ENCODE measurements at regions not wholly inside any gene's neighbourhood (a gene's known extent, or its start where the extent isn't known, plus 50 kb on each side); places are given as distances from the start of the nearest gene placed in this dataset.

DNA sequence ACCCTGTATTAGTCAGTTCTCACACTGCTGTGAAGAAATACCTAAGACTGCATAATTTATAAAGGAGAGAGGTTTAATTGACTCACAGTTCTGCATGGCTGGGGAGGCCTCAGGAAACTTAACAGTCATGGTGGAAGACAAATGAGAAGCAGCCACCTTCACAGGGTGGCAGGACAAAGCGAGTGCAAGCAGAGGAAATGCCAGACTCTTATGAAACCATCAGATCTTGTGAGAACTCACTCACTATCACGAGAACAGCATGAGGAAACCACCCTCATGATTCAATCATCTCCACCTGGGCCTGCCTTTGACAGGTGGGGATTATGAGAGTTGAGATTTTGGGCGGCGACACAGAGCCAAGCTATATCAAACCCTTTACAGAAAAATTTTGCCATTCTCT, 722.4 kb downstream of the RAB28 start:
- intact Hi-C loops (cut with micrococcal nuclease) = no loop called here
- H4K20me1 ChIP-seq (ENCODE audit: control insufficient read depth, insufficient read depth, low read length, poor library complexity, severe bottlenecking) = no peaks in the 10 kb centered on the region
- no peak overlapping the region for H3K4me3 ChIP-seq (ENCODE audit: control extremely low read depth in 1 of 5, extremely low read depth in 1 of 5, insufficient read depth in 1 of 5, low read depth in 2 of 5, low read length in 4 of 5)
- no peak for ATAC-seq (ENCODE audit: low read depth)
- TF ChIP-seq, protein P1, sequence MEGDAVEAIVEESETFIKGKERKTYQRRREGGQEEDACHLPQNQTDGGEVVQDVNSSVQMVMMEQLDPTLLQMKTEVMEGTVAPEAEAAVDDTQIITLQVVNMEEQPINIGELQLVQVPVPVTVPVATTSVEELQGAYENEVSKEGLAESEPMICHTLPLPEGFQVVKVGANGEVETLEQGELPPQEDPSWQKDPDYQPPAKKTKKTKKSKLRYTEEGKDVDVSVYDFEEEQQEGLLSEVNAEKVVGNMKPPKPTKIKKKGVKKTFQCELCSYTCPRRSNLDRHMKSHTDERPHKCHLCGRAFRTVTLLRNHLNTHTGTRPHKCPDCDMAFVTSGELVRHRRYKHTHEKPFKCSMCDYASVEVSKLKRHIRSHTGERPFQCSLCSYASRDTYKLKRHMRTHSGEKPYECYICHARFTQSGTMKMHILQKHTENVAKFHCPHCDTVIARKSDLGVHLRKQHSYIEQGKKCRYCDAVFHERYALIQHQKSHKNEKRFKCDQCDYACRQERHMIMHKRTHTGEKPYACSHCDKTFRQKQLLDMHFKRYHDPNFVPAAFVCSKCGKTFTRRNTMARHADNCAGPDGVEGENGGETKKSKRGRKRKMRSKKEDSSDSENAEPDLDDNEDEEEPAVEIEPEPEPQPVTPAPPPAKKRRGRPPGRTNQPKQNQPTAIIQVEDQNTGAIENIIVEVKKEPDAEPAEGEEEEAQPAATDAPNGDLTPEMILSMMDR (IDR thresholded peaks at IDR 0.05) = no peak
- TF ChIP-seq EZH2 (IDR thresholded peaks at IDR 0.05; ENCODE audit: borderline replicate concordance, insufficient read depth, low read depth, low read length, poor library complexity, severe bottlenecking) = no peak
- no CpG with 5 or more reads among the region's 4 CpGs for WGBS (ENCODE audit: insufficient coverage)
- H3K4me2 ChIP-seq (replicated peaks; ENCODE audit: low read depth, low read length, poor library complexity, severe bottlenecking) = no peak overlapping the region
- Mint-ChIP-seq H3K27me3 (no peaks in the 10 kb centered on the region), H3K4me1 (no peaks in the 10 kb centered on the region), H3K9me3 (ENCODE audit: insufficient read depth) (peaks cover 2% of the 10 kb centered on the region), H3K4me3 (no peak overlapping the region), H3K27ac (no peak overlapping the region)
- H3K79me2 ChIP-seq (ENCODE audit: control insufficient read depth, insufficient read depth, low read length) = no peaks in the 10 kb centered on the region
- no peaks in the 10 kb centered on the region for H3K27me3 ChIP-seq (replicated peaks in 1 of 4; ENCODE audit: control extremely low read depth in 1 of 4, control insufficient read depth in 3 of 4, insufficient read depth in 4 of 4, low read length in 3 of 4)
- ChIA-PET POLR2A (no interaction called here), CTCF (no interaction called here)
- no peaks in the 10 kb centered on the region for H3K4me1 ChIP-seq (ENCODE audit: control insufficient read depth in 2 of 2, insufficient read depth in 2 of 2, low read length in 2 of 2)
- H3K36me3 ChIP-seq (replicated peaks in 1 of 2; ENCODE audit: control extremely low read depth in 1 of 2, control insufficient read depth in 1 of 2, extremely low read depth in 1 of 2, insufficient read depth in 2 of 2, low read length in 1 of 2) = no peaks in the 10 kb centered on the region
- H2AFZ ChIP-seq (ENCODE audit: insufficient read depth, low read depth, low read length, poor library complexity, severe bottlenecking) = no peak overlapping the region
- H3K9ac ChIP-seq (ENCODE audit: low read length) = no peak overlapping the region
- no peak overlapping the region for H3K27ac ChIP-seq (ENCODE audit: low read length in 2 of 2)
- no peaks in the 10 kb centered on the region for H3K9me3 ChIP-seq (ENCODE audit: control extremely low read depth in 1 of 3, control insufficient read depth in 2 of 3, insufficient read depth in 1 of 3, low read length in 2 of 3)
- no peak for DNase-seq

DNA sequence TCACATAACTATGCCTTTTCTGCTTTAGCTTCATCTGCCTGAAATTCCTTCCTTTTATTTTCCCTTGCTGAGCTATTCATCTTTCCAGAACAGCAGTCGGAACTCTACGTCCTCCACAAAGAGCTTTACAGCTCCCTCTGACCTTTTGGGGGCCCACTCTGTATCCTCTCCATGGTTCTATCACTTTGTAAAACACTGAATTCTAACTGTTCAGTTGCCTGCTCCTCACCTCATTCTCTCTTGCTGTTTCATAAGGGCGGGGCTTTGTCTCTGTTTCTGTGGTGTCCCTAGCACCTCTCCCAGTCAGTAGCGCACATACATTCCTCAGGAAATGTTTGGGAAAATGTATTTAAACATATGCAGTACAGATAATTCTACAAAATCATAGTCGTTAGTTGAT, 737.0 kb downstream of the RAB28 start:
- ATAC-seq (ENCODE audit: low read depth) (no peak), DNase-seq (no peak)
- Histone ChIP-seq H3K4me1 (ENCODE audit: control insufficient read depth in 2 of 2, insufficient read depth in 2 of 2, low read length in 2 of 2) (no peaks in the 10 kb centered on the region), H3K4me3 (ENCODE audit: control extremely low read depth in 1 of 5, extremely low read depth in 1 of 5, insufficient read depth in 1 of 5, low read depth in 2 of 5, low read length in 4 of 5) (no peak overlapping the region), H3K9ac (ENCODE audit: low read length) (no peak overlapping the region), H3K27ac (ENCODE audit: low read length in 2 of 2) (no peak overlapping the region), H3K9me3 (ENCODE audit: control extremely low read depth in 1 of 3, control insufficient read depth in 2 of 3, insufficient read depth in 1 of 3, low read length in 2 of 3) (no peaks in the 10 kb centered on the region), H3K36me3 (replicated peaks in 1 of 2; ENCODE audit: control extremely low read depth in 1 of 2, control insufficient read depth in 1 of 2, extremely low read depth in 1 of 2, insufficient read depth in 2 of 2, low read length in 1 of 2) (no peaks in the 10 kb centered on the region), H3K79me2 (ENCODE audit: control insufficient read depth, insufficient read depth, low read length) (no peaks in the 10 kb centered on the region), H3K4me2 (replicated peaks; ENCODE audit: low read depth, low read length, poor library complexity, severe bottlenecking) (no peak overlapping the region), H2AFZ (ENCODE audit: insufficient read depth, low read depth, low read length, poor library complexity, severe bottlenecking) (no peak overlapping the region), H4K20me1 (ENCODE audit: control insufficient read depth, insufficient read depth, low read length, poor library complexity, severe bottlenecking) (no peaks in the 10 kb centered on the region), H3K27me3 (replicated peaks in 1 of 4; ENCODE audit: control extremely low read depth in 1 of 4, control insufficient read depth in 3 of 4, insufficient read depth in 4 of 4, low read length in 3 of 4) (no peaks in the 10 kb centered on the region)
- WGBS (ENCODE audit: insufficient coverage) = 96% methylated on average over 2 of the region's 5 CpGs
- intact Hi-C loops (cut with micrococcal nuclease) = no loop called here
- Mint-ChIP-seq H3K27me3 (no peaks in the 10 kb centered on the region), H3K4me3 (no peak overlapping the region), H3K9me3 (ENCODE audit: insufficient read depth) (peaks cover 2% of the 10 kb centered on the region), H3K27ac (no peak overlapping the region), H3K4me1 (no peaks in the 10 kb centered on the region)
- POLR2A ChIA-PET = no interaction called here
- CTCF ChIA-PET = no interaction called here
- TF ChIP-seq, protein P1 (IDR thresholded peaks at IDR 0.05) = no peak
- no peak for TF ChIP-seq EZH2 (IDR thresholded peaks at IDR 0.05; ENCODE audit: borderline replicate concordance, insufficient read depth, low read depth, low read length, poor library complexity, severe bottlenecking)

All from B cell (primary cell).